Activated naive CD4-positive, alpha-beta T cell treated with anti-CD3 and anti-CD28 coated beads, Interleukin-2, amount 50 U/mL, for 16 hours (primary cell): ENCODE measurements at regions not wholly inside any gene's neighbourhood (a gene's known extent, or its start where the extent isn't known, plus 50 kb on each side); places are given as distances from the start of the nearest gene placed in this dataset.
"Not testable (repeated sequence)": the region's sequence is repeated elsewhere in the genome, so short reads cannot be mapped to it uniquely, and the experiment has no call there.

ENCODE experiments used
- DNase-seq: peaks from one replicate; pipeline ENCODE4 v3.0.0-alpha.2; 2020

- DNase-seq, result no peak
Observed at GRCh38 chr18:78241535-78242253, 737.9 kb upstream of the SALL3 start.

- DNase-seq, result no peak
Observed at GRCh38 chr18:78242254-78242643, 737.4 kb upstream of the SALL3 start.

GRCh38 chr18:78242806-78243205 is 736.8 kb upstream of the SALL3 start:
- DNase-seq, result no peak

GRCh38 chr18:78244779-78245178 is 734.8 kb upstream of the SALL3 start:
- DNase-seq, result no peak

- DNase-seq, result no peak
Observed at GRCh38 chr18:78245451-78245850, 734.2 kb upstream of the SALL3 start.

GRCh38 chr18:78246050-78246449 is 733.6 kb upstream of the SALL3 start:
- DNase-seq, result no peak

- no peak for DNase-seq
Observed at GRCh38 chr18:78246588-78246987, 733.0 kb upstream of the SALL3 start.

GRCh38 chr18:78247615-78248289 is 731.9 kb upstream of the SALL3 start:
- no peak for DNase-seq

GRCh38 chr18:78255013-78255412 is 724.6 kb upstream of the SALL3 start:
- DNase-seq, result no peak

- no peak for DNase-seq
Observed at GRCh38 chr18:78268226-78268988, 711.2 kb upstream of the SALL3 start.

- no peak for DNase-seq
Observed at GRCh38 chr18:78271790-78272189, 707.8 kb upstream of the SALL3 start.

GRCh38 chr18:78273876-78274275 is 705.7 kb upstream of the SALL3 start:
- DNase-seq, result no peak

GRCh38 chr18:78283425-78283824 is 696.2 kb upstream of the SALL3 start:
- not testable (repeated sequence) for DNase-seq

GRCh38 chr18:78292618-78293380 is 686.8 kb upstream of the SALL3 start:
- DNase-seq, result no peak

GRCh38 chr18:78293540-78293939 is 686.1 kb upstream of the SALL3 start:
- DNase-seq, result no peak

GRCh38 chr18:78293940-78294541 is 685.6 kb upstream of the SALL3 start:
- no peak for DNase-seq

- no peak for DNase-seq
Observed at GRCh38 chr18:78295262-78295661, 684.4 kb upstream of the SALL3 start.

GRCh38 chr18:78296166-78296565 is 683.5 kb upstream of the SALL3 start:
- DNase-seq, result no peak

GRCh38 chr18:78297048-78297447 is 682.6 kb upstream of the SALL3 start:
- DNase-seq, result no peak

- no peak for DNase-seq
Observed at GRCh38 chr18:78303519-78304191, 676.0 kb upstream of the SALL3 start.

- no peak for DNase-seq
Observed at GRCh38 chr18:78304192-78305164, 675.1 kb upstream of the SALL3 start.
